ENCODE measurements at regions not wholly inside any gene's neighbourhood (a gene's known extent, or its start where the extent isn't known, plus 50 kb on each side); places are given as distances from the start of the nearest gene placed in this dataset.

- TF ChIP-seq EZH2 (IDR thresholded peaks at IDR 0.05; ENCODE audit: borderline replicate concordance), result no peak
- no peak for TF ChIP-seq CTCF (IDR thresholded peaks at IDR 0.05; ENCODE audit: poor library complexity)
Measured at GRCh38 chr12:124633365-124634362, 66.3 kb upstream of the NCOR2 start.

All from hepatocyte (in vitro differentiated cells).